ENCODE measurements at regions not wholly inside any gene's neighbourhood (a gene's known extent, or its start where the extent isn't known, plus 50 kb on each side); places are given as distances from the start of the nearest gene placed in this dataset.

DNA sequence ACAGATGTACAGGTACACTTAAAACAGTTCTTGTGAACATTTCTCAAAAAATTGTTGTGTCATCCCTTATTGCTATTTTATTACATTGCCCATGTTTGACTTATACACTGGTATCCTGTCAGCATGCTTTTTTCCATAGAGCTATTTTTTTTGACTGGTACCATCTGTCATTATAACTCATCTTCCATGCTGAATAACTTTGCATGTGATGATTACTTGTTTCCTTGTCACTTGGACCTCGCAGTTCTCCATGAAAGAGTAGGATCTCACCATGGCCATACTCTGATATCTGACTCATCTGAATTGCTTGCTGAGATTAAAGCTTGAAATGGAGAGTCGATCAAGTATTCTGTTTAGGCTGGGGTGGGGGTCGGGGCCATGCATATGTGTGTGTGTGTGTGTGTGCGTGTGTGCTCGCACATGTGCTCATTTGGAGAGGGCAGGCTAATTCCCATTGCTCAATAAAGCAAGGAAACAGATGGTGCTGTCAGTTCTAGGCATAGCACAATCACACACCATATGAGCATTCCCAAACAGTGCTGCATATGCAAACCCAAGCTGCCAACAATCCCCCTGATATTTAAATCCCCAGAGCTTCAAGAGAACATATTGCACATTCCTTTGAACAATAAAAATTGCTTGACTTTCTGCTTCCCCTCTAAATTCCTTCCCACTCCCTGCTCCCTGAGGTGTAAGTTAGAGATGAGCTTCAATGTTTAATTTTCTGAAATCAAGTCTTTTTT, 62.9 kb downstream of the NHLRC3 start:
- DNase-seq: no peak

DNA sequence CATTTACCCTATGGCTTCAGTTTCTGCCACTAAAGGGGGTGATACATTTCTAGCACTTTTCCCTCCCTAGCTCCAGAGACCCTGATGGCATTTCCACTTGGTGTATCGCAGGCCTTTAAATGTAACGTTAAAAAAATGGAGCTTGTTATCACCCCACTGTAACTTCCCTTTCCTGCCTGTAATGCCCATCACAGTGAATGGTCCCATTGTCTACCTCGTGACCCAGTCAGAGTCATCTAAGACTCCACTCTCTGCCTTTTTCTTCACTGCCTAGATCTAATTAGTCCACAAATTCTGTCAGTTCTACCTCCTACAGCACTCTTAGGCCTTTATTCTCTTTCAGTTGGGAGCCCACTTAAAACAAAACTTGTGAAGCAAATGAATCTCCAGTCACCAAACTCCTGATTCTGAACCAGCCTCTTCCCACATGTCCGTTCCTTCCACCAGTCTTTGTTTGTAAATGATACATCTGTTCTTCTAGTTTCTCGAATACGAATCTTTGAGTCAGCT, 64.8 kb downstream of the NHLRC3 start:
- DNase-seq: no peak

DNA sequence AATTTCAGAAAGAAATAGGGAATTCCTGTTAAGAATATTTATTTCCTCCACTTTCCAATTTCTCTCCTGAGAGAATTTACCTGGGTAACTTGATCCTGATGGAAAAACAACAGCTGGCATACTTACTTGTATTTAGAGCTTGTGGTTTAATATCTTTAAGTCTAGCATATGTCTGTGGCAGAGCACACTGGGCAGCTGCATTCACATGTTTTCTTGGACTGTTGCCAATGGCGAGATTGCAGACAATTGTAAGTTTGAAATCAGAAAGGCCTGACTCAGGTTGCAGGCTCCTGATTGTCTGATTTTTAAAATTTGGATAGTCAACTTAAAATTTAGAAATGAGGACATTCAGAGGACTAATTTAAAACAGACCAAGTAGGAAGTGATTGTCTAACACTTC, 66.9 kb downstream of the NHLRC3 start:
- DNase-seq: peak in 1 of 5 experiments; percentile 5

DNA sequence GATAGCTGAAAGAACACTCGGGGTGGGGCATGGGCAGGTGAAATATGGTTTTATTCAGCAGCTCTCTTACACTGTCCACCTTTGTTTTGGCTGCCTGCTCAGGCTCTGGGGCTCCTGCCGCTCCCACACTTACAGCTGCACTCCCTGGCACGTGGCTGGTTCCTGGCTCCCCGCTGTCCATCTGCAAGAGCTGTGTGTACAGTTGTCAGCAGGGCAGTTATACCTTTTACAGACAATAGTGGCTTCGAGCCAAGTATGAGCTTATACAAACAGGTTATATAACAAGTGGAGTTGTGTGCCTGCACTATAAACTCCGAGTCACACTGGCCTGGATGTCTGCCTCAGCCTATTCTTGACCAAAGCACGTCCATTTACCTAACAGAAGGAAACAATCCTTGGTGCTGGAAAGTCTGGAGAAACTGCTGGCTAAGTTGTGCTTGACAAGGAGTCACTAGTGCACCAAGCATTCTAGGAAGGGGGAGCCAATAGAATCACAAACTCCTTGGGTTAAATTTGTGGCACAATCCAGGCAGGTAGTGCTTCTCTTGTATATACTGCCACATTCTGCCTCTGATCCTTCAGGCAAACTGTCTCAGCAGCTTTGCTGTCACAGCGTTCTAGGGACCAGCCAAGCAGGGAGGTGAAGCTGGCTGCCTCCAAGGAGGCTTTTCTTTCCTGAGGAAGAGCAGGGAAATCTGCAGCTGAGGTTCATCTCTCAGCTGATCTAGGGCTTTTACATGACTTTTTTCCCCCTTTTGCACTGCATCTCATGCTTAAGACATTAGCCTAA, 68.2 kb downstream of the NHLRC3 start:
- DNase-seq: no peak

DNA sequence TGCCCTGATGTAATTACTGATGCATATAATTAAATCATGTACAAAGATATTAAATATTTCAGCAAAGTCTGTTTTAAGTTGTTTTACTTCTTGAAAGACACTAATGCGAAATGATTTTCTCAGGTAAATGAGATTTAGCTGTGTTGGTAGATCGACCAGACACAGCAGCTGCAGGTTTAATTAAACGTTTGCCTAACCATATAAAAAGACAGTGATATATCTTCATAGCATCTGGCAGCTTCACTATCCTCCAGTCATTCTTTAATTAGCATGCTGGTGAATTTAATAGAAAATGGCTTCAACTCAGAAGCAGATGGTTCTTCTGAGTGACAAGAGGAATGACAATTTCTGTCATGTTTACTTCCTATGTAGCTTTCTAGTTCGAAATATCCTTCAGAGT, 69.3 kb downstream of the NHLRC3 start:
- no peak for DNase-seq

DNA sequence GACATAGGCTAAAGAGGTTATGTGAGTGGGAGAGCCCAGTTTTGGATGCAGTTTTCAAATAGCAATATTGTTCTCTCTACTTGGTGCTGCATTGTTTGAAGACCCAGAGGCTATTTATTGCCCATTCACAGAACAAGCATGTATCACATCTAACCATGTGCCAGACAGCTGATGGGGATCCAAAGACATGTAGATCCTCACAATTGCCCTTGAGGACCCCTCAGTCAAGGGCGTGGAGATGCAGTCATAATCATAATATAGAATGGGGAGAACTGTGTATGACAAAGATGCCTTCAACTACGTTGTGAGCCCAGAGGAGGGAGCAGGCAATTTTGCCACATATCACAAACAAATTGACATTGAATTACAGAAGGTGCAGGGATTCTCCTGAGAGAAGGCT, 70.5 kb downstream of the NHLRC3 start:
- DNase-seq: no peak

DNA sequence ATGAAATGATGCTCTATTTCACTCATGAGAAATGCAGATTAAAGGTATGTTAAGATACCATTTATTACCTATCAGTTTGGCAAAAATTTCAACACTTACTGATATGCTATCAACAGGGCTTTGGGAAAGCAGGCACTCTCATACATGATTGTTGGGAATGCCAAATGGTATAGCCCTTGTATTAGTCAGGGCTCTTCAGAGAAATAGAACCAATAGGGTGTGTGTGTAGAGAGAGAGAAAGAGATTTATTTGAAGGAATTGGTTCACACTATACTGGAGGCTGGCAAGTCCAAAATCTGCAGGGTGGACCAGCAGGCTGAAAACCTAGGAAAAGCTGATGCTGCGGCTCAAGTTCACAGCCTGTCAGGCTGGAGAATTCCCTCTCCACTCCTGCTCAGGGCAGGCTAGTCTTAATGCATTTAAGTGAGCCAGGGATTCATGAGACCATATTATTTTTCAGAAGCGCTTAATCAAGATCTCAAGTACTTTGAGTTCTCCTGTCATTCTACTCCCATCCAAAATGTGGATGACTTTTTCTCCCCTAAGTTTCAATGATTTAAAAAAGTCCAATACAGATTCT, 72.4 kb downstream of the NHLRC3 start:
- DNase-seq: no peak

DNA sequence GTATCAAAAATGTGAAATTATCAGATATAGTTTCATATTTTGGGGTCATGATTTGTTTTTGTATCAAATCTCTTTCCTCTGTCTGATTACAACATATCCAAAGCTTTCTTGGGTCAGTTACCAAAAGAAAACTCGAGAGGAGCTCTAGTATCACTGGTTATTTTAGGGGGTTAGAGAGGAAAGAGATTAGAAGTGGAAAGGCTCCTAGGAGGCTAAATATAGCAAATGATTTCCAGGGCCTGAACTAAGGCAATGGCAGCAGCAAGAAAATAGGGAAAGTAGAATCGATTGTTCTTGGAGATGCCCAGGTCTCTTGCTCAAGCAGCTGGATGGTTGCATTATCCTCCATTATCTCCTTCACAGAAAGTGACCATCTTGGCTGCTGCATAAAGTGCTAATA, 72.9 kb downstream of the NHLRC3 start:
- DNase-seq: no peak

DNA sequence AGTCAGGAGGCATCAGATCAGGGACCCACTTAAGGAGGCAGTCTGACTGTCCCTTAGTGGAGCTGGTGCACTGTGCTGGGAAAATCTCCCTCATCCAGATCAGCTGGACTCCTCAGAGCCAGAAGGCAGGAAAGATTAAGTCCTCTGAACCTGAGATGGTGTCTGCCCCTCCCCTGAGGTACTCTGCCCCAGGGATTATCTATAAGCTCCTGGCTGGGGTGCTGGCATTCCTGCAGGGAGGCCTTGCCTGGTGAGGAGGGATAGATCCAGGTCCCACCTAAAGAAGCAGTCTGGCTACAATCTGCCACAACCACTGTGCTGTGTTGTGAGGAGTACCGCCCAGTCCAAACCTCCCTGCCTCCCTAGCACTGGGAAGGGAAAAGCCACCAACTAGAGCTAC, 81.2 kb downstream of the NHLRC3 start:
- no peak for DNase-seq

DNA sequence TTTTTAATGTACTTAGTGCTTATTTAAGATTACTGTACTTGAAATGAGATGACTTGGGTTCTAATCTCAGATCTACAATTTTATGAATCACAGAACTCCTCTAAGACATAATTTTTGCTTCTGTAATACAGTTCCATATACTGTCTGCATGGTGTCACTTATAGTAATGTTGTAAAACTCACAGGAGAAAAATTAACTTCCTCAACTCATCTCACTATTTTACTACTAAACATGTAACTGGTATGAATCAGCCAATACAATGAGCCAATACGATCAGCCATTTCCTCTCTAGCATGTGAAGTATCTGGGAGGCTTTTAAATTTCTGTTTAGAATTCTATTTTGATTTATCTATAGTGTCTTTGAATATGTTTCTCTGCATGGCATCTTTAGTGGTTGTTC, 85.3 kb downstream of the NHLRC3 start:
- DNase-seq: no peak

DNA sequence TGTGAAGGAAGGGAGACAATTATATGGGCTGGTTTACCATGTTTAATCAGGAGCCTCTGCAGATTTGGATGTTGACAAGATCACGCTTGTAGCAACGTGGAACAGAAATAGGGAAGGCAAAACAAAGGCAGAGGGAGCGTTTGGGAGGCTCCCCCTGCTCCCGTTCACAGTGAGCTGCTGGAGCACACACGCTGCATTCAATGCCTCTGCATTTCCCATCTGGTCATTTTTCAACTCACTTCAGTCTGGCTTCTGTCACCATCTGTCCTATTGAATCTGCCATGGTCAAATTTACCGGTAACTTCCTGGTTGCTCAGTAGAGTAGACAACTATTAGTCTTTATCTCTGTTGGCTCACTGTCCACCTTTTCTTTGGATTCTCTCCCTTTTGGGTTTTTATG, 91.0 kb downstream of the NHLRC3 start:
- DNase-seq: no peak

DNA sequence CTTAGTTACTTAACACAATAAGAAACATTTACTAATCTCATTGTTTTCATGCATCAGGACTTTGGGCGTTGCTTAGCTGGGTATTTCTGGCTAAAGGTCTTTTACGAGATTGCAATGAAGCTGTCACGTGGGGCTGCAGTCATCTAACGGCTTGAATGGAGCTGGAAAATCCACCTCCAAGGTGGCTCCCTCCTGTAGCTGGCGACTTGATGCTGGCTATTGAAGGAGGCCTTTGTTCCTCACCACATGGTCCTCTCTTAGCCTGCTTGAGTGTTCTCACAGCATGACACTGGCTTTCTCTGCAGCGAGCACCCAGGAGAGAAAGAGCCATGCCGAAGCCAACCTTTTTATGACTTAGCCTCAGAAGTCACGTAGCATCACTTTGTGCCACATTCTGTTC, 92.0 kb downstream of the NHLRC3 start:
- DNase-seq: no peak

DNA sequence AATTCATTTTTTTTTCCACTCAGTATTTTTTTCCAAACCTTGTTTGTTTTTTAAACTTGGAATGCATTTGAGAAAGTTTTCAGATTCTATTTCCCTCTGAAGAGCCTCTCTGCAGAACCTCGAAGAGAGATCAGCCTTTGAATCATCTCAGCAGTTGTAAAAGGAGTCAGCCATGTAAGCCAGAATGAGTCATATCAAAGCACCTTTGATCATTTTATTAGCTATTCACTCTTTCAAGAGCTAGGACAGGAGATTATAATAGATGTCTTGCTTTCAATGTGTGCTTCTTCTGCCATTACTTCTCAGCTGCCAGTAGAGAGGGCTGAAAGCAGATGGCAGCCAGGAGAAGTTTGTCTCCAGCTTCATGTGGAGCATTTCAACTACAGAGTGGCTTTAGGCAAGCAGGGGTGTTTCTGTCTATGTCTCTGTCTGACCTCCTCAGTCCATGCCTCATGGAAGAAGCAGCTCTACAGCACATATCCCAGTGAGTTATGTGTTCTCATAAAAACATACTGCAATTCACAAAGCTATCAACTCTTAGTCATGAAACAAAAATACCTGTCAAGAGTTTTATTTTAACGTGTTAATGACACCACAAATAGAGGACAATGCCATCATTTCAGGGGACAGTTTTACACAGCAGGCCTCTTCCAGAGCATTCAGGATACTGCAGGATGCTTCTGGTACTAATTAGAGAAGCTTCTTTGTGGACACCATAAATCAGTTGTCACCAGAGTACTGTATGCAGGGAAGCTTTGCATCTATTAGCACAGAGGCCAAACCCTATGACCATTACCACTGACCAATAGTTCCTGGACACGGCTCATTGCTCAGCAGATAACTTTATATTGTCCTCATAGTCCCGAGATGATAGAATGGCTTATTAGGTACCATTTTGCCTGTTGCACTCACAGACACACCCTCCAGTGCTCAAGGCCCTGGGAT, 94.3 kb downstream of the NHLRC3 start:
- peak in 1 of 5 experiments; percentile 15 for DNase-seq

DNA sequence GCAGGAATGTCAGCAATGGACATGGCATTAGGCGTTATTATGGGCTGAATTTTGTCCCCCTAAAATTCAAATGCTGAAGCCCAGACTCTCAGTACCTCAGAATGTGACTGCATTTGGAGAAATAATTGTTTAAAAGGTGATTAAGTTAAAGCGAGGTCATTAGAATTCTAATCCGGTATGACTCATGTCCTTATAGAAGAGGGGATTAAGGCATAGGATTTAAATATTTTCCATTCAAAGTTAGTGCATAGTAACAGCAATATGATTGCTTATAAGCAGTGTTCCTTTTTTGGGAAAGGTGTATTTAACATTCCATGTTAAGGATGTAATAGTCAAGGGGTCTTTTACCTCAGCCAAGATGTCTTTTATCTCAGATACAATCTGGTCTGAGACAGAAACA, 95.5 kb downstream of the NHLRC3 start:
- DNase-seq: no peak

DNA sequence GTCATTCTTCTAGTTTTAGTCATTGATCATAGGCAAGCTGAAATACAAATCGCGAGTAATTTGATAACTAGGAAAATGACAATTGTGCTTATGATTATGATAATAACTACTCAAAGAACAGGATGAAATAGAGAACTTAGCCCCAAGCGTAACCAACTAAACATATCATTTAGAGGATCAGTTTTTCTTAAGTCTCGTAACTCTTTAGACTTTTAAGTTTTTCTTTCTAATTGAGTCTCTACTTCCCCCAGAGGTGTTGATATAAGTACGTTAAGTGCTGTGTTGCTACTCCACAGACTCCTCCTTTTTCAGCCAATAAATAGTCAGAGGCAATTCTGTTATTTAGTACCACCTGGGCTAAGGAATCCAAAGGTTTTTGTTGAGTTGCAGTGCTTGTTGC, 96.3 kb downstream of the NHLRC3 start:
- DNase-seq: peak in 1 of 5 experiments; percentile 44

DNA sequence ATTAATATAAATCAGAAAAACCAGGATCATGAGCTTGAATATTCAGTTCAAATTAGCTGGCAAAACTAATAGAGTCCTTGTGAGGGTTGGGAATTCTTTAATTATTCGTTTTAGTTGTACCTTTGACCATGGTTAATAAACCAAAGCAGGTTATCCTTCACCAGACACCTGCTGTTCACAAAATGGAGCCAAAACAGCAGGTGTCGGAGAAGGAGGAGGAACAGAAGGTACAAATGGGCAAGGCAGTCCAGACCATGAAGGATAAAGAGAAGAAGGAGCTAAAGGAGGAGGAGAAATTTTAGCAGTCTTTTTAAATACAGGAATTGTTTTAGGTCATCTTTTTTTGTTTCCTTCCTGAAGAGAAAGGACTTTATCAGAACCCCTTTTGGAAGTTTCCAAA, 106.1 kb downstream of the NHLRC3 start:
- DNase-seq: no peak

DNA sequence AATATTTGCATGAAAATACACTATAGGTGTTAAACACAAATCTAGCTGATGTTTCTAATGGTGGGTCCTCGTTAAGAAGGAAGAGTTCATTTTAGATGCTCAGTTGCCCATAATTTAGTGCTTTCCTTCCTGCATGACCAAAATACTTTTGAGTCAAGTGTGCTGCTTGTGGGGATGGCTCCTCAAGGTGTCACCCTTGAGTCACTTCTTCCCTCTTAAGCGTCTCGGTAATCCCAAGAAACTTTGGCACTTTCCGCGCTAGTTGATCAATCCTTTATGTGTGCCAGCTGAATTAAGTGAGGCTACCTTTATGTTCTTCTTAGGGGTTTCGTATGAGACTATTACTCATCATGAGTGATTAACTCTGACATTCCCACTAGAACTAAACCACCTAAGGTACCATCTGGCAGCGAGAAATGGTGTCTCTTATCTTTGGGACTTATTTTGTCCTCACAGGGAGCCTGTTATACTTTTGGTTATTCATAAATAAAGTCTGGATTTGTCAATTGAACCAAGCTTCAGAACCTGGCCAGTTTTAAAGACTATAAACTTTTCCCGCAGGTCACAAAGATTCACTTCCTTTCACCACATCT, 106.8 kb downstream of the NHLRC3 start:
- peak in 2 of 5 experiments; percentile 7 to 49 for DNase-seq

DNA sequence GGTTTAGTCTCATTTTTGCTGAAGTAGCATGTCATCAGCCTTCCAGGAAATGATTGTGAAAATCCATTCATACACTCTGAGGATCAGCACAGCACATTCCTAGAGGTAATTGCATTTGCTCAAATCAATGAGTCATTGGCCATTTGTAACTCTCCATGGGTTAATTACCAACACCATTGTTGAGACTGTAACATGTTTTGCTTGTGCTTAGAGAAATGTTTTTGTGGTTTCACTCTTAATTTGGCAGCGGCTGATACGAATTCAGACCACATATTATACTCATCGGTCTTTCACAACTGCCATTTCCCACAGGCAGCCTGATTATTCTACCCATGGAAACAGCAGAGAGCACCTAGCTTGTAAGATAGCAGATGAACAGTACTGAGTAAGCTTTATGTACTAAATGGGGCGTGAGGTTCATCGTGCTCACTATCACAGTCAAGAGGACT, 110.3 kb downstream of the NHLRC3 start:
- peak in 2 of 5 experiments; percentile 3 to 71 for DNase-seq

DNA sequence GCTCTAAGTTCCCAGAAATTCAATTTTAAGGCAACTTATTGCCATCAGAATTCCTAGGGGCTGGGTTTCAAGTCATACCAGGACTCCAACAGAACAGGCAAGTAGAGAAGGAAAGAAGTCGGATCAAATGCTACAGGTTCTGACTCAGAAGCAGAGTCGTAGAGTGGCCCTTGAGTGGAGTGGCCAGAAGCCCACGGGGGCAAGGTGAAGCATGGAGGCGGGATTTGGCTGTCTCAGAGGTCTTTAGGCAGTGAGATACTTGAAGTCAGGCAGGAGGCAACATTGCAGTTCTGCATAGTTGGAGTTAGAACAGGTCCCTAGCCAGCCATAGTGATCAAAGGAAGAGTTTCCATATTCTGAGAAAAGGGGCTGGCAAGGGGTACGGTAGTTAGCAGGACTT, 111.6 kb downstream of the NHLRC3 start:
- no peak for DNase-seq

DNA sequence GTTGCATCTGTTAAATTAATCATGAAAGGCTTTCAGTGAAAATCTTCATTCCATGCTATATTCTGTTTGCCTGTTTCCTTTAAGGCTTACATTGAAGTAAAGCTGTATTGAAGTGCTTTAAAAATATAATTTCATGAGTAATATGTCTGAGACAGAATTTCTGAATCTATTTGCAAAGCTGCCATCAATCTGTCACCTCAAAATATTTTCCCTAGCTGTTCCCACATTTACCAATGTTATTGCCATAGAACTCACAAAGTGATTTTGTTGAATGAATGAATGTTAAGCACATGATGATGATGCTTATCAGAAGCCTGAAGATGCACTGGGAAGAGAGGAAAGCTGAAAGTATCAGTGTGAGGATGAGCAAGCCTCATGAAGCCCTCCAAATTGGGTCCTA, 115.8 kb downstream of the NHLRC3 start:
- no peak for DNase-seq

DNA sequence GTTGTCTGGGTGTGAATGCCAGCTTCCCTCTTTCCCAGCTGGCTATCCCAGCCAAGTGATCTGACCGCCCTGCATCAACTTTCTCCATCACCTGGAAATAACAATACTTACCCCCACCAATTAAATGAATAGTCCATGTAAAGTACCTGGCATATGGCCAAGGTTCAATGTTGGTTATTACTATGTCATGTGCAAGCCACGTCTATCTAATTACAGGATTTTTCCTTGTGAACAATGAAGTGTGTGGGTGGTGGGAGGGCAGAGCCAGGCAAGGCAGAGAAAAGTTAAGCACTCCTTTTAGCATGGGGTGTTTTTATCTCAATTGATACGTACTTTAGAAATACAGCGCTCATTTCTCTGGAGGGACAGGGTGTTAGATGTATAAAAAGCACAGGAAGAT, 121.1 kb downstream of the NHLRC3 start:
- peak in 1 of 5 experiments; percentile 6 for DNase-seq

DNA sequence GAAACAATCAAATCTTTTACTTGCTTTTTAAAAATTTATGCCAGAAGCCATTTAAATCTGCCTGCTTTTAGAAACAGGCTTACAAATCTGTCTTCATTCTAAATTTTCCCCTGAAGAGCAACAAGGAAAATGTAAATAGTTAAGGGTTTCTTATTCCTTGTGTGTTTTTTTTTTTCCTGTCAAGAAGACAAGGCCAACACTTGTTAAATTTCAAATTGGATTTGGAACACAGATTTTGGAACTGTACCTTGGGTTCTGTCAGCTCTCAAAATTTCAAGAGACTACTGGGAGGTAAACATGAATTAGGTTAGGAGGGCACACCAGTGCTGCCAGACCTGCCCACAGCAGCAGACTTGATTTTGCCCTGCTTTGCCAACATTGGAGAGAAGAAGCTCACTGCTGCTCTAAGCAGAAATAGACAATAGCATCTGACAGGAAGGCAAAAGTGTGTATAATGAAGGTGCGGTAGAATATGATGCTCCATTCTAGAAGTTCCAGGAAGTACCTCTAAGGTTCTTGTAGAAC, 121.7 kb downstream of the NHLRC3 start:
- no peak for DNase-seq

All from T-helper 2 cell (primary cell).